Fibroblast of skin of right quadriceps (primary cell): ENCODE measurements at regions not wholly inside any gene's neighbourhood (a gene's known extent, or its start where the extent isn't known, plus 50 kb on each side); places are given as distances from the start of the nearest gene placed in this dataset.

ENCODE experiments used
- DNase-seq: peaks from one replicate; pipeline ENCODE4 v3.0.0-alpha.2; 2013

DNA sequence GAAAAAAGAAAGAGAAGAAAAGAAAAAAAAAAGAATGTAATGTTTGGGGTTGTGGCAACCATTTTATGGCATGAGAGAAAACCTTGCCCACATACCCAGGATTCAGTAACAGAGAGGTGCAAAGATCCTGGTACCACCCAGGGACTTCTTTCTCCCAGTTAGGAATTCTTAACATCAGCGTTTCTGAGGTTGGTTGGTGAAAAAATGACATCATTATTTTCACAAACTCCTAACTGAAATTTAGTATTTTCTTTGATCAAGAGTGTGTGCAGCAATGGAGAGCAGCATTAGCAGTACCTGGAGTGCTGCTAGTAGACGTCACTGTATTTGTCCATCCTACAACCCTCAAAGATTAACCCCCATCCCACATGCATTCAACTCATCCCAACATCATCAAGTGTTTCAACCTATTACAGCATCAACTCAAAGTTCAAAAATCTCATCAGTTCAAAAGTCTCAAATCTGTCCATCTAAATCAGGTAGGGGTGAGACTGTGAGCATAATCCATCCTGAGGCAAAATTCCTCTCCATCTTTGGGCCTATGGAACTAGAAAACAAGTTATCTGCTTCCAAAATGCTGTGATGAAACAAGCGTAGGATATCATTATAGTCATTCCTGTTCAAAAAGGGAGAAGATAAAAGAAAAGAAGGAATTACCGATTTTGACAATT lies 60.1 kb upstream of the MSX2 start:
- DNase-seq: no peak

DNA sequence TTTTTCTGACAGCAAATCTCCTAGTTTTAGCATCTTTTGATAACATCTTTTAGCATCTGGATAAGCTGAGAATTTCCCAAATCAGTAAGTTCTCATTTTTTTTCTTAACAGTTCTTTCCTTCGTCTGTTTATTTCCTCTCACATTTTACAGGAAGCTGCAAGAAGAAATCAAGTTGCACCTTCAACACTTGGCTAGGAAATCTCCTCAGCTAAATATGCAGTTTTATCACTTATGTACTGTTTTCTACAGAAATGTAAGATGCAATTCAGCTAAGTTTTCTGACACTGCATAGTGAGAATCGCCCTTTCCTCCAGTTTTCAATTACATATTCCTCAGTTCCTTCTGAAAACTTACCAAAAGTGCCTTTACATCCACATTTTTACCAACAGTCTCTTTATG lies 59.0 kb upstream of the MSX2 start:
- DNase-seq: no peak

DNA sequence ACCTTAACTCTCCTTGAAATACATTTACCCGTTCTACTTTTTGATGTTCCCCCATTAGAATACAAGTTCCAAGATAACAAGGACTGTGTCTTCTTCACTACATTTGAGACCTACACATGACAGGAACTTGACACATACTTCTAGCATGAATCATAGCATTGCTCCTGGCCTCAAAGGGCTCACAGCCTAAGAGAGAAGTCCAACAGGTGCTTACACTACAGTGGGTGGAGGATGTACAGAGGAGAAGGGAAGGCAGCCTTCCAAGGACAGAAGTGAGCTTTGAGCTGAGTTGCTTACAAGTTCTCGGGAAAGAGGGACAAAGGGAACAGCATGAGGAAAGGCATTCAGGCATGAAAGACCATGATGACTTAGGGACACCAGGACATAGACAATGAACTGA lies 56.9 kb upstream of the MSX2 start:
- no peak for DNase-seq

DNA sequence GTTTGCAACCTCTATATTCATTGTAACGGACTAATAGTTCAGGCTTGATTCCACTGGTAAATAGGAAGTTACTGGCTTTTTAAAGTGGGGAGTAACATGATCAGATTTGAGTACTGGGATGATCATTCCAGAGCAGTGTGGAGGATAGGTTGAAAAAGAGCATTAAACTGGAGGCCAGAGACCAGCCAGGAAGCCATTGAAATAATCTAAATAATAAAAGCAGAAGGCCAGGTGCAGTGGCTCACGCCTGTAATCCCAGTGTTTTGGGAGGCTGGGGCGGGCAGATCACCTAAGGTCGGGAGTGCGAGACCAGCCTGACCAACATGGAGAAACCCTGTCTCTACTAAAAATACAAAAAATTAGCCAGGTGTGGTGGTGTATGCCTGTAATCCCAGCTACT lies 56.0 kb upstream of the MSX2 start:
- no peak for DNase-seq
